ENCODE measurements at regions not wholly inside any gene's neighbourhood (a gene's known extent, or its start where the extent isn't known, plus 50 kb on each side); places are given as distances from the start of the nearest gene placed in this dataset.

- H3K4me3 Mint-ChIP-seq: no peak overlapping the region
- H3K27ac Mint-ChIP-seq: no peak overlapping the region
- peaks cover 4 to 8% of the 10 kb centered on the region in 2 donors for H3K4me1 Mint-ChIP-seq
- peaks cover 0 to 2% of the 10 kb centered on the region in 2 donors for H3K9me3 Mint-ChIP-seq
- DNase-seq (no peak), ATAC-seq (replicated peaks) (no peak)
- H3K36me3 Mint-ChIP-seq: no peaks in the 10 kb centered on the region
- H3K27me3 Mint-ChIP-seq: peaks cover 20 to 26% of the 10 kb centered on the region in 2 donors
Observed at GRCh38 chr21:35406635-35407034, 357.5 kb upstream of the RUNX1 start.

GRCh38 chr21:35405981-35406380 is 356.9 kb upstream of the RUNX1 start:
- ATAC-seq (replicated peaks): no peak
- H3K36me3 Mint-ChIP-seq: no peaks in the 10 kb centered on the region
- peaks cover 4 to 8% of the 10 kb centered on the region in 2 donors for H3K4me1 Mint-ChIP-seq
- H3K27ac Mint-ChIP-seq: no peak overlapping the region
- H3K4me3 Mint-ChIP-seq: no peak overlapping the region
- H3K9me3 Mint-ChIP-seq: no peaks in the 10 kb centered on the region
- H3K27me3 Mint-ChIP-seq: peaks cover 20 to 23% of the 10 kb centered on the region in 2 donors
- DNase-seq: no peak

- Mint-ChIP-seq H3K4me1 (peaks cover 5 to 16% of the 10 kb centered on the region in 2 donors), H3K9me3 (no peaks in the 10 kb centered on the region), H3K27me3 (peaks cover 20 to 23% of the 10 kb centered on the region in 2 donors), H3K36me3 (no peaks in the 10 kb centered on the region), H3K27ac (no peak overlapping the region), H3K4me3 (no peak overlapping the region)
- ATAC-seq (replicated peaks): no peak
- DNase-seq: no peak
Observed at GRCh38 chr21:35404247-35404646, 355.1 kb upstream of the RUNX1 start.

GRCh38 chr21:35402061-35402460 is 353.0 kb upstream of the RUNX1 start:
- Mint-ChIP-seq H3K36me3 (no peaks in the 10 kb centered on the region), H3K4me3 (no peak overlapping the region), H3K27ac (no peak overlapping the region), H3K9me3 (no peaks in the 10 kb centered on the region), H3K4me1 (peaks cover 10 to 19% of the 10 kb centered on the region in 2 donors), H3K27me3 (peaks cover 11 to 16% of the 10 kb centered on the region in 2 donors)
- DNase-seq (no peak), ATAC-seq (replicated peaks) (no peak)

GRCh38 chr21:35401476-35401875 is 352.4 kb upstream of the RUNX1 start:
- DNase-seq (no peak), ATAC-seq (replicated peaks) (no peak)
- Mint-ChIP-seq H3K36me3 (no peaks in the 10 kb centered on the region), H3K9me3 (no peaks in the 10 kb centered on the region), H3K4me1 (peaks cover 10 to 19% of the 10 kb centered on the region in 2 donors), H3K27ac (no peak overlapping the region), H3K27me3 (peaks cover 11 to 13% of the 10 kb centered on the region in 2 donors), H3K4me3 (no peak overlapping the region)

- ATAC-seq (replicated peaks) (peak; percentile 90 to 92), DNase-seq (peak; percentile 32)
- peaks cover 0 to 4% of the 10 kb centered on the region in 2 donors for H3K9me3 Mint-ChIP-seq
- H3K27me3 Mint-ChIP-seq: peaks cover 4 to 6% of the 10 kb centered on the region in 2 donors
- peaks cover 13 to 25% of the 10 kb centered on the region in 2 donors for H3K4me1 Mint-ChIP-seq
- no peaks in the 10 kb centered on the region for H3K36me3 Mint-ChIP-seq
- peak overlapping the region; percentile 46 to 70 for H3K4me3 Mint-ChIP-seq
- peak overlapping the region; percentile 85 for H3K27ac Mint-ChIP-seq
Observed at GRCh38 chr21:35400233-35400939, 351.3 kb upstream of the RUNX1 start.

GRCh38 chr21:35399706-35400105 is 350.6 kb upstream of the RUNX1 start:
- H3K27ac Mint-ChIP-seq: peak overlapping the region; percentile 85
- H3K9me3 Mint-ChIP-seq: peaks cover 0 to 4% of the 10 kb centered on the region in 2 donors
- H3K4me3 Mint-ChIP-seq: peak overlapping the region; percentile 46 to 70
- no peaks in the 10 kb centered on the region for H3K36me3 Mint-ChIP-seq
- peaks cover 13 to 25% of the 10 kb centered on the region in 2 donors for H3K4me1 Mint-ChIP-seq
- ATAC-seq (replicated peaks) (no peak), DNase-seq (no peak)
- H3K27me3 Mint-ChIP-seq: no peaks in the 10 kb centered on the region

GRCh38 chr21:35399002-35399530 is 350.0 kb upstream of the RUNX1 start:
- no peak for DNase-seq
- no peaks in the 10 kb centered on the region for H3K27me3 Mint-ChIP-seq
- H3K9me3 Mint-ChIP-seq: peaks cover 0 to 4% of the 10 kb centered on the region in 2 donors
- peaks cover 13 to 25% of the 10 kb centered on the region in 2 donors for H3K4me1 Mint-ChIP-seq
- no peaks in the 10 kb centered on the region for H3K36me3 Mint-ChIP-seq
- peak in 1 of 2 donors; percentile 43 for ATAC-seq (replicated peaks)
- peak overlapping the region; percentile 67 to 70 for H3K4me3 Mint-ChIP-seq
- peak overlapping the region; percentile 89 for H3K27ac Mint-ChIP-seq

- DNase-seq (no peak), ATAC-seq (replicated peaks) (peak in 1 of 2 donors; percentile 28)
- H3K27me3 Mint-ChIP-seq: no peaks in the 10 kb centered on the region
- peaks cover 0 to 4% of the 10 kb centered on the region in 2 donors for H3K9me3 Mint-ChIP-seq
- peaks cover 13 to 25% of the 10 kb centered on the region in 2 donors for H3K4me1 Mint-ChIP-seq
- H3K4me3 Mint-ChIP-seq: peak overlapping the region; percentile 67 to 70
- H3K36me3 Mint-ChIP-seq: no peaks in the 10 kb centered on the region
- H3K27ac Mint-ChIP-seq: peak overlapping the region; percentile 72
Observed at GRCh38 chr21:35398346-35398982, 349.4 kb upstream of the RUNX1 start.

GRCh38 chr21:35397781-35398180 is 348.7 kb upstream of the RUNX1 start:
- Mint-ChIP-seq H3K27ac (no peak overlapping the region), H3K27me3 (no peaks in the 10 kb centered on the region), H3K9me3 (peaks cover 0 to 4% of the 10 kb centered on the region in 2 donors), H3K36me3 (no peaks in the 10 kb centered on the region), H3K4me1 (peaks cover 13 to 25% of the 10 kb centered on the region in 2 donors), H3K4me3 (no peak overlapping the region)
- ATAC-seq (replicated peaks) (no peak), DNase-seq (no peak)

GRCh38 chr21:35396655-35397054 is 347.6 kb upstream of the RUNX1 start:
- no peaks in the 10 kb centered on the region for H3K27me3 Mint-ChIP-seq
- DNase-seq (no peak), ATAC-seq (replicated peaks) (no peak)
- no peaks in the 10 kb centered on the region for H3K36me3 Mint-ChIP-seq
- H3K27ac Mint-ChIP-seq: no peak overlapping the region
- H3K9me3 Mint-ChIP-seq: peaks cover 0 to 4% of the 10 kb centered on the region in 2 donors
- H3K4me1 Mint-ChIP-seq: peaks cover 15 to 29% of the 10 kb centered on the region in 2 donors
- no peak overlapping the region for H3K4me3 Mint-ChIP-seq

- Mint-ChIP-seq H3K36me3 (no peaks in the 10 kb centered on the region), H3K4me3 (no peak overlapping the region), H3K27ac (peak overlapping the region; percentile 2), H3K4me1 (peaks cover 15 to 29% of the 10 kb centered on the region in 2 donors), H3K27me3 (no peaks in the 10 kb centered on the region), H3K9me3 (peaks cover 0 to 4% of the 10 kb centered on the region in 2 donors)
- DNase-seq (no peak), ATAC-seq (replicated peaks) (no peak)
Observed at GRCh38 chr21:35395728-35396127, 346.6 kb upstream of the RUNX1 start.

- Mint-ChIP-seq H3K9me3 (peaks cover 0 to 4% of the 10 kb centered on the region in 2 donors), H3K27me3 (no peaks in the 10 kb centered on the region), H3K27ac (no peak overlapping the region), H3K4me1 (peaks cover 15 to 26% of the 10 kb centered on the region in 2 donors), H3K4me3 (no peak overlapping the region), H3K36me3 (no peaks in the 10 kb centered on the region)
- ATAC-seq (replicated peaks) (no peak), DNase-seq (no peak)
Observed at GRCh38 chr21:35394634-35395369, 345.7 kb upstream of the RUNX1 start.

- DNase-seq: no peak
- Mint-ChIP-seq H3K27ac (no peak overlapping the region), H3K36me3 (no peaks in the 10 kb centered on the region), H3K4me1 (peaks cover 12 to 19% of the 10 kb centered on the region in 2 donors), H3K4me3 (no peak overlapping the region), H3K27me3 (no peaks in the 10 kb centered on the region), H3K9me3 (peaks cover 0 to 4% of the 10 kb centered on the region in 2 donors)
- ATAC-seq (replicated peaks): no peak
Observed at GRCh38 chr21:35394049-35394448, 344.9 kb upstream of the RUNX1 start.

Data from stimulated activated naive B cell treated with anti-CD40 and anti-IgM and Interleukin-4, amounts not matched to agents 10 μg/mL and 1 μg/mL and 100 μg/mL, for 72 hours (primary cell).